ENCODE measurements at regions not wholly inside any gene's neighbourhood (a gene's known extent, or its start where the extent isn't known, plus 50 kb on each side); places are given as distances from the start of the nearest gene placed in this dataset.

- no peaks in the 10 kb centered on the region for H3K9me3 ChIP-seq
- peaks cover 62% of the 10 kb centered on the region for H3K4me1 ChIP-seq
- DNase-seq (ENCODE audit: low spot score in 2 of 2) = no peak
- no peak overlapping the region for H3K4me3 ChIP-seq
- WGBS = 82% methylated on average over 2 of the region's 2 CpGs
- no peak overlapping the region for H3K27ac ChIP-seq
- H3K36me3 ChIP-seq = no peaks in the 10 kb centered on the region
- TF ChIP-seq CTCF (IDR thresholded peaks at IDR 0.05) (no peak), POLR2AphosphoS5 (IDR thresholded peaks at IDR 0.05) (no peak), EP300 (IDR thresholded peaks at IDR 0.05) (no peak), POLR2A (IDR thresholded peaks at IDR 0.05) (no peak)
- H3K27me3 ChIP-seq = no peaks in the 10 kb centered on the region
Observed at GRCh38 chr20:4069751-4070150, 54.4 kb upstream of the RNF24 start.

DNA sequence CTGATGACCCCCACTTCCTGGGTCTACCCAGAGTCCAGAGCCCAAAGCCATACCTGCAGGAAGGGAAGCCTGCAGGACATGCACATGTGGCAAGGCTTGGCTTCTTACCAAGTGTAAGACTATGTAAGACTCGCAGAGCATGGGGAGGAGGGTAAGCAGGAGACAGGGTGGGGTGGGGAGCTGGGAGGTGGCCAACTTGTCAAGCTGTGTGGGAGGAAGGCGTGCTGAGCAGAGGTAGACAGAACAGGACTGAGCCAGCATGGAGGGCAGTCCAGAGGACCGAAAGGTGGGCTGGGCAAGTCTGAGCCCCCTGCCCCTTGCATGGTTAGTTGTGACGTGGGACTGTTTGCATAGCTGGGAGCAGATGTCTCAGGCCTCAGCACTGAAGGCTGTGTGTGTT is 53.4 kb upstream of the RNF24 start:
- peaks cover 72% of the 10 kb centered on the region for H3K4me1 ChIP-seq
- H3K36me3 ChIP-seq = no peaks in the 10 kb centered on the region
- TF ChIP-seq CTCF (IDR thresholded peaks at IDR 0.05) (no peak), EP300 (IDR thresholded peaks at IDR 0.05) (no peak), POLR2AphosphoS5 (IDR thresholded peaks at IDR 0.05) (no peak), POLR2A (IDR thresholded peaks at IDR 0.05) (no peak)
- no peak for DNase-seq (ENCODE audit: low spot score in 2 of 2)
- H3K4me3 ChIP-seq = no peak overlapping the region
- 49% methylated on average over 4 of the region's 4 CpGs for WGBS
- no peaks in the 10 kb centered on the region for H3K27me3 ChIP-seq
- no peaks in the 10 kb centered on the region for H3K9me3 ChIP-seq
- H3K27ac ChIP-seq = no peak overlapping the region

DNA sequence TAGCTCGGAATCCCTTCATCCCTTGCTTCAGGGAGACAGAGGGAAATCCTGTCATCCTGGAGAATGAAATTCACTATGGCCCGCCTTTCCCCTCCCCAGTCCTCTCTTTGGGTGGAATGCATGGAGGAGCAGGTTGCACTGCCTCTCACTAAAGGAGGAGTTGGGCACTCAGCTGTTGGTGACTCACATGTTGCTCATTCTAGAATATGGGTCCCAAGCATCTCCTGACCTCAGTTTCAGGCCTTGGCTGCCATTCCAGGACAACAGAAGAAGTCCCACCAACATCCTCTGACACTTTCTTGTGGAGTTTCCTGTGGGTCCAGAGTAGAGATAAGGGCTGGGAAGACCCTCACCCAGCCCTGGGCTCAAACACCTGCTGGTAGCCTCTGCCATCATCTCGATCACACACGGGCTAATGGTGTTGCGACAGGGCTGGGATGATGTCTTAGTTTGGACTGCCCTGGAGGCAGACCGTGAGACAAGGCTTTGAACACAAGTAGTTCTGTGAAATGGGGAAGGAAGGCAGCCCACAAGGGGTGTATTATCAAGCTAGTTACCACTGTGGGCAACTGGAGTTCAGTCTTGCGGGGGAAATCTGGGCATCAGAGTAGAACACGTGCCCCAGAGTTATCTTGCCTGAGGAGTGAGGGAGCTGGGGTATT is 52.4 kb upstream of the RNF24 start:
- Histone ChIP-seq H3K27me3 (no peaks in the 10 kb centered on the region), H3K27ac (no peak overlapping the region), H3K4me1 (peaks cover 81% of the 10 kb centered on the region), H3K9me3 (no peaks in the 10 kb centered on the region), H3K36me3 (no peaks in the 10 kb centered on the region), H3K4me3 (no peak overlapping the region)
- WGBS = 86% methylated on average over 8 of the region's 8 CpGs
- TF ChIP-seq EP300 (IDR thresholded peaks at IDR 0.05) = no peak
- no peak for TF ChIP-seq CTCF (IDR thresholded peaks at IDR 0.05)
- TF ChIP-seq POLR2AphosphoS5 (IDR thresholded peaks at IDR 0.05) = no peak
- no peak for TF ChIP-seq POLR2A (IDR thresholded peaks at IDR 0.05)
- no peak for DNase-seq (ENCODE audit: low spot score in 2 of 2)

DNA sequence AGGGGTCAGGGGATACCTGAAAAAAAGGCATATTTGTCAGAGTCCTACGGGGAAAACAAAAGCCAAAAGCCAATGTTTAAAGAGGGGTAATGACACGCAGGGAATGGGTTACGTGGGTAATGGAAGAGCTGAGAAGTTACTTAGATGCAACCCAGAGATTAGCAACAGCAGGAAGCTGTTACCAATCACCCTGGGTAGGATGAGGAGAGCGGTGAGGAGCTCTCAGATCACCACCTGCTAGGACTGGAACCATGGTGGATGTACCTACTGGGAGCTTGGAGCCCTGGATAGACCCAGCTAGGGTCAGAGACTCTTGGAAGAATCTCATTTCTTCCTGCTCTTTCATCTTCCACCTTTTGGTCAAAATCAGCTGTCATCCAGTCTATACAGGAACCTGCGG is 51.2 kb upstream of the RNF24 start:
- TF ChIP-seq POLR2AphosphoS5 (IDR thresholded peaks at IDR 0.05) (no peak), POLR2A (IDR thresholded peaks at IDR 0.05) (no peak), CTCF (IDR thresholded peaks at IDR 0.05) (no peak), EP300 (IDR thresholded peaks at IDR 0.05) (no peak)
- peaks cover 75% of the 10 kb centered on the region for H3K4me1 ChIP-seq
- 91% methylated on average over 5 of the region's 5 CpGs for WGBS

DNA sequence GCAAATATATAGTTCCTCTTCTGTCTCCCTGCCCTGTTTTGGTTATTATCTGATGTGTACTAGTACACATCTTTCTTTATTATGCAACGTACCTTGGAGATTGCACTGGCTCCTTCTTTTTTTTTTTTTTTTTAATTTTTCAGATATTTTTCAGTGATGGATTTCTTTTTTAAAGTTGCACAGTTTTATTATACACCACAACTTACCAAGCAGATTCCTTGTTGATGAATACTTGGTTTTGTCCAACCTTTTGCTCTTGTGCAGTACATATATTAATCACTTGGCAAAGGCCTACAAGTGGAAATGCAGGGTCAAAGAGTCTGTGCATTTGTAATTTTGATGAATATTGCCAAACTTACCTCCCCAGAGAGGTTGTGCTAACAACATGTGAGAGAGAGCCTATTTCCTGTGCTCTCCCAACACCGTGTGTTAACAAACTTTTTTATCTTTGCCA is 50.1 kb upstream of the RNF24 start:
- Histone ChIP-seq H3K9me3 (no peaks in the 10 kb centered on the region), H3K27me3 (no peaks in the 10 kb centered on the region), H3K4me3 (no peak overlapping the region), H3K27ac (peak overlapping the region; percentile 79), H3K36me3 (no peaks in the 10 kb centered on the region), H3K4me1 (peaks cover 78% of the 10 kb centered on the region)
- TF ChIP-seq CTCF (IDR thresholded peaks at IDR 0.05) = no peak
- no peak for TF ChIP-seq POLR2A (IDR thresholded peaks at IDR 0.05)
- no peak for TF ChIP-seq POLR2AphosphoS5 (IDR thresholded peaks at IDR 0.05)
- TF ChIP-seq EP300 (IDR thresholded peaks at IDR 0.05) = no peak
- DNase-seq (ENCODE audit: low spot score in 2 of 2) = no peak
- WGBS = 49% methylated on average over 2 of the region's 2 CpGs

More for the DNA sequence above, 51.2 kb upstream of the RNF24 start:
- DNase-seq (ENCODE audit: low spot score in 2 of 2) = no peak
- Histone ChIP-seq H3K4me3 (no peak overlapping the region), H3K27me3 (no peaks in the 10 kb centered on the region), H3K9me3 (no peaks in the 10 kb centered on the region), H3K36me3 (no peaks in the 10 kb centered on the region), H3K27ac (no peak overlapping the region)

Measured in suprapubic skin (tissue), 4 donors.